Body of pancreas (tissue), 4 donors: ENCODE measurements at regions not wholly inside any gene's neighbourhood (a gene's known extent, or its start where the extent isn't known, plus 50 kb on each side); places are given as distances from the start of the nearest gene placed in this dataset.

Source experiments
- ATAC-seq: fragments of 150-250 bp; one replicate; pipeline ENCODE4 v1.9.1; 2016
- DNase-seq, 4 donors: peaks; one replicate each; pipeline ENCODE4 v3.0.0-alpha.2; 2019
- H3K27ac ChIP-seq, 4 donors: fragments of 200-600 bp; sonication (generic); 1 replicate in 3 of 4; 2 replicates in 1 of 4; pipeline versions ENCODE4 v1.5.1 to v1.6.1; 2016 to 2019; ENCODE audit warnings: mild to moderate bottlenecking in 1 of 4, mixed read lengths in 1 of 4, moderate library complexity in 1 of 4
- H3K27me3 ChIP-seq, 2 donors: fragments of 200-600 bp; sonication (generic); one replicate each; pipeline ENCODE4 v1.6.0; 2016; ENCODE audit warnings: mild to moderate bottlenecking in 1 of 2
- H3K36me3 ChIP-seq, 2 donors: fragments of 200-600 bp; sonication (generic); replicated peaks in 1 of 2; 2 replicates each; pipeline ENCODE4 v1.5.1; 2016; ENCODE audit warnings: low read depth in 2 of 2; ENCODE audit not compliant: insufficient read depth in 1 of 2
- H3K4me1 ChIP-seq: fragments of 200-600 bp; sonication (generic); one replicate; pipeline ENCODE4 v1.6.0; 2016
- H3K4me3 ChIP-seq, 2 donors: fragments of 200-600 bp; sonication (generic); 1 replicate in 1 of 2; 2 replicates in 1 of 2; pipeline ENCODE4 v1.5.1; 2016 to 2019
- H3K9me3 ChIP-seq, 3 donors: fragments of 200-600 bp; sonication (generic); 1 replicate in 2 of 3; 2 replicates in 1 of 3; pipeline ENCODE4 v1.5.1; 2016
- CTCF ChIP-seq, 7 experiments: fragments of 450-650 bp in 4 of 7; fragments of 200-600 bp in 3 of 7; sonication (generic) in 3 of 7; IDR thresholded peaks; one replicate each; pipeline ENCODE4 v1.5.1; 2016 to 2019; ENCODE audit warnings: antibody characterized with exemption in 7 of 7
- POLR2A ChIP-seq, 3 donors: fragments of 450-650 bp; IDR thresholded peaks; one replicate each; pipeline ENCODE4 v1.6.1; 2016; ENCODE audit warnings: antibody characterized with exemption in 3 of 3, mild to moderate bottlenecking in 2 of 3
- WGBS, 2 donors: methylation state at CpG; one replicate each; pipeline ENCODE4 v1.1.5; 2017; 5-methylcytosine and 5-hydroxymethylcytosine counted together
- intact Hi-C: fragments of 100-400 bp; cut with DNase I; formaldehyde crosslinking; loops from one replicate; pipeline ENCODE4 v1.15.1; 2023

GRCh38 chr3:1929788-1930414 is 168.8 kb upstream of the CNTN4 start:
- Histone ChIP-seq H3K27ac (no peak overlapping the region), H3K4me3 (no peak overlapping the region), H3K4me1 (no peaks in the 10 kb centered on the region), H3K27me3 (no peaks in the 10 kb centered on the region), H3K36me3 (no peaks in the 10 kb centered on the region), H3K9me3 (no peaks in the 10 kb centered on the region)
- no peak for DNase-seq
- intact Hi-C loops: no loop called here
- WGBS, 2 donors: 56 to 71% methylated on average over 7 to 8 of the region's 8 CpGs
- ATAC-seq: no peak
- no peak for TF ChIP-seq CTCF (IDR thresholded peaks at IDR 0.05)
- no peak for TF ChIP-seq POLR2A (IDR thresholded peaks at IDR 0.05)

GRCh38 chr3:1938975-1939374 is 159.7 kb upstream of the CNTN4 start:
- intact Hi-C loops: no loop called here
- WGBS, 2 donors: 55 to 67% methylated on average over 4 of the region's 4 CpGs
- ATAC-seq (no peak), DNase-seq (no peak)
- TF ChIP-seq CTCF (IDR thresholded peaks at IDR 0.05): no peak
- no peaks in the 10 kb centered on the region for H3K27me3 ChIP-seq
- no peak overlapping the region for H3K4me3 ChIP-seq
- no peaks in the 10 kb centered on the region for H3K36me3 ChIP-seq
- no peaks in the 10 kb centered on the region for H3K4me1 ChIP-seq
- no peaks in the 10 kb centered on the region for H3K9me3 ChIP-seq
- no peak overlapping the region for H3K27ac ChIP-seq

GRCh38 chr3:1942781-1943180 is 155.9 kb upstream of the CNTN4 start:
- Histone ChIP-seq H3K27me3 (no peaks in the 10 kb centered on the region), H3K4me1 (no peaks in the 10 kb centered on the region), H3K27ac (no peak overlapping the region), H3K4me3 (no peak overlapping the region), H3K9me3 (no peaks in the 10 kb centered on the region), H3K36me3 (no peaks in the 10 kb centered on the region)
- WGBS, 2 donors: 43 to 64% methylated on average over 1 of the region's 1 CpG
- ATAC-seq (no peak), DNase-seq (no peak)
- intact Hi-C loops: no loop called here
- TF ChIP-seq POLR2A (IDR thresholded peaks at IDR 0.05): no peak
- no peak for TF ChIP-seq CTCF (IDR thresholded peaks at IDR 0.05)

GRCh38 chr3:1943395-1944118 is 155.1 kb upstream of the CNTN4 start:
- H3K4me3 ChIP-seq: no peak overlapping the region
- no peaks in the 10 kb centered on the region for H3K9me3 ChIP-seq
- no peak overlapping the region for H3K27ac ChIP-seq
- ATAC-seq (no peak), DNase-seq (no peak)
- H3K27me3 ChIP-seq: no peaks in the 10 kb centered on the region
- no peak for TF ChIP-seq CTCF (IDR thresholded peaks at IDR 0.05)
- no peaks in the 10 kb centered on the region for H3K36me3 ChIP-seq
- 30 to 39% methylated on average over 6 of the region's 6 CpGs for WGBS, 2 donors
- intact Hi-C loops: no loop called here
- no peaks in the 10 kb centered on the region for H3K4me1 ChIP-seq

- intact Hi-C loops: no loop called here
- TF ChIP-seq CTCF (IDR thresholded peaks at IDR 0.05): no peak
- TF ChIP-seq POLR2A (IDR thresholded peaks at IDR 0.05): no peak
- DNase-seq: no peak
- H3K9me3 ChIP-seq: no peaks in the 10 kb centered on the region
- no peak overlapping the region for H3K27ac ChIP-seq
- no peaks in the 10 kb centered on the region for H3K4me1 ChIP-seq
- no peaks in the 10 kb centered on the region for H3K36me3 ChIP-seq
- no peak overlapping the region for H3K4me3 ChIP-seq
- H3K27me3 ChIP-seq: no peaks in the 10 kb centered on the region
- no peak for ATAC-seq
Observed at GRCh38 chr3:1945698-1946097, 153.0 kb upstream of the CNTN4 start.
